HCT116 (cell line): ENCODE measurements at regions not wholly inside any gene's neighbourhood (a gene's known extent, or its start where the extent isn't known, plus 50 kb on each side); places are given as distances from the start of the nearest gene placed in this dataset.
A peak's percentile ranks its signal among the peaks of the same experiment; 100 is the strongest.

ENCODE experiments used
- ATAC-seq: fragments of 200-7000 bp; cut with Tn5 transposase; 2 replicates; pipeline ENCODE4 v1.9.1; 2020; ENCODE audit warnings: mild to moderate bottlenecking, moderate library complexity
- BruUV-seq: library from RNA; stranded (reverse); fragments of 400-500 nt; replicated peaks from 2 replicates; lab custom pipeline; 2021; lab: Mats Ljungman, UMichigan
- CTCF ChIA-PET: fragments of 300-600 bp; sonication (Branson Sonifier 250); formaldehyde crosslinking; loops from one replicate; lab custom pipeline; 2021; ENCODE audit warnings: antibody characterized with exemption; lab: Charles Lee
- POLR2A ChIA-PET: fragments of 300-600, 350-600 bp; sonication (Branson Sonifier 250); formaldehyde crosslinking; loops from one replicate; lab custom pipeline; 2021; ENCODE audit warnings: antibody characterized with exemption; lab: Charles Lee
- RAD21 ChIA-PET, 2 experiments: fragments of 300-600 bp; sonication (Branson Sonifier 250); formaldehyde crosslinking; loops; one replicate each; lab custom pipeline; 2023; ENCODE audit warnings: low total read pairs in 2 of 2; ENCODE audit not compliant: uncharacterized antibody in 2 of 2, unreplicated experiment in 2 of 2, low non-redundant PET in 1 of 2; lab: Charles Lee
- DNase-seq: peaks from one replicate; pipeline ENCODE4 v3.0.0-alpha.2; 2010; ENCODE audit warnings: low read depth, low spot score
- H2AFZ ChIP-seq: fragments of 200-600 bp; shearing (Covaris generic), sonication (generic); 2 replicates; pipeline ENCODE4 v1.6.1; 2017; ENCODE audit warnings: low read depth, mixed run types, mixed read lengths, antibody characterized with exemption, low read length; ENCODE audit not compliant: poor library complexity, severe bottlenecking
- H3K27ac ChIP-seq: 2 replicates; pipeline ENCODE4 v1.5.1; 2012; ENCODE audit warnings: low read depth, low read length
- H3K27me3 ChIP-seq: fragments of 200-600 bp; sonication (generic); 2 replicates; pipeline ENCODE4 v1.6.1; 2016; ENCODE audit warnings: mixed run types, low read length, mixed read lengths; ENCODE audit not compliant: insufficient read depth
- H3K36me3 ChIP-seq, 2 experiments: fragments of 200-500 bp in 1 of 2; fragments of 200-600 bp in 1 of 2; sonication (Bioruptor generic) in 1 of 2; sonication (generic) in 1 of 2; 2 replicates each; pipeline versions ENCODE4 v1.5.1 to v1.6.1; 2014 to 2016; ENCODE audit warnings: low read length in 2 of 2, inconsistent platforms in 1 of 2, mixed read lengths in 1 of 2, mixed run types in 1 of 2; ENCODE audit not compliant: insufficient read depth in 2 of 2, control insufficient read depth in 1 of 2
- H3K4me1 ChIP-seq, 2 experiments: fragments of 200-600 bp in 1 of 2; sonication (generic) in 1 of 2; 2 replicates each; pipeline versions ENCODE4 v1.5.1 to v1.6.1; 2012 to 2017; ENCODE audit warnings: low read length in 2 of 2, inconsistent platforms in 1 of 2, mild to moderate bottlenecking in 1 of 2, mixed read lengths in 1 of 2, mixed run types in 1 of 2, moderate library complexity in 1 of 2; ENCODE audit not compliant: insufficient read depth in 2 of 2, control insufficient read depth in 1 of 2
- H3K4me2 ChIP-seq: fragments of 200-600 bp; sonication (generic); 2 replicates; pipeline ENCODE4 v1.6.1; 2017; ENCODE audit warnings: mixed run types, low read length, mixed read lengths
- H3K4me3 ChIP-seq, 2 experiments: fragments of 200-600 bp in 1 of 2; sonication (generic) in 1 of 2; replicated peaks in 1 of 2; 2 replicates each; pipeline ENCODE4 v1.5.1; 2011 to 2016; ENCODE audit warnings: low read length in 2 of 2, control low read depth in 1 of 2, low read depth in 1 of 2, mild to moderate bottlenecking in 1 of 2, mixed read lengths in 1 of 2, mixed run types in 1 of 2
- H3K79me2 ChIP-seq: fragments of 200-600 bp; sonication (generic); 2 replicates; pipeline ENCODE4 v1.6.1; 2017; ENCODE audit warnings: mild to moderate bottlenecking, mixed run types, low read length, moderate library complexity, mixed read lengths; ENCODE audit not compliant: insufficient read depth
- H3K9ac ChIP-seq: fragments of 200-600 bp; sonication (generic); 2 replicates; pipeline ENCODE4 v1.6.1; 2016; ENCODE audit warnings: low read length, mixed read lengths
- H3K9me2 ChIP-seq: fragments of 200-600 bp; sonication (generic), shearing (Covaris generic); 2 replicates; pipeline ENCODE4 v1.6.1; 2017; ENCODE audit warnings: mixed run types, mild to moderate bottlenecking, moderate library complexity; ENCODE audit not compliant: insufficient read depth
- H3K9me3 ChIP-seq, 2 experiments: fragments of 200-500 bp in 1 of 2; fragments of 200-600 bp in 1 of 2; sonication (Bioruptor generic) in 1 of 2; sonication (generic) in 1 of 2; 2 replicates each; pipeline ENCODE4 v1.6.1; 2014 to 2017; ENCODE audit warnings: low read length in 2 of 2, mixed read lengths in 2 of 2, inconsistent platforms in 1 of 2, low read depth in 1 of 2, mild to moderate bottlenecking in 1 of 2, mixed run types in 1 of 2, moderate library complexity in 1 of 2; ENCODE audit not compliant: control insufficient read depth in 1 of 2, insufficient read depth in 1 of 2
- H4K20me1 ChIP-seq: fragments of 200-600 bp; sonication (generic), shearing (Covaris generic); 2 replicates; pipeline ENCODE4 v1.6.1; 2017; ENCODE audit warnings: mixed run types, mild to moderate bottlenecking, moderate library complexity; ENCODE audit not compliant: insufficient read depth
- CBX3 ChIP-seq: IDR thresholded peaks from 2 replicates; pipeline ENCODE4 v1.6.1; 2012; ENCODE audit warnings: low read depth
- CEBPB ChIP-seq: IDR thresholded peaks from 2 replicates; pipeline ENCODE4 v1.6.1; 2012; ENCODE audit warnings: low read depth
- CTCF ChIP-seq, 3 experiments: fragments of 200-600 bp in 1 of 3; sonication (generic) in 1 of 3; IDR thresholded peaks in 2 of 3; conservative IDR thresholded peaks in 1 of 3; 2 replicates each; pipeline ENCODE4 v1.5.1; 2012 to 2017; ENCODE audit warnings: low read depth in 2 of 3, low read length in 2 of 3, antibody characterized with exemption in 1 of 3, borderline replicate concordance in 1 of 3, control low read depth in 1 of 3, mild to moderate bottlenecking in 1 of 3, mixed read lengths in 1 of 3, mixed run types in 1 of 3, moderate library complexity in 1 of 3; ENCODE audit not compliant: insufficient read depth in 1 of 3
- EGR1 ChIP-seq: IDR thresholded peaks from 2 replicates; pipeline ENCODE4 v1.6.1; 2012; ENCODE audit warnings: low read depth
- ELF1 ChIP-seq: IDR thresholded peaks from 2 replicates; pipeline ENCODE4 v1.6.1; 2012; ENCODE audit warnings: low read depth, borderline replicate concordance
- EZH2 ChIP-seq: fragments of 200-600 bp; sonication (generic); IDR thresholded peaks from 2 replicates; pipeline ENCODE4 v1.6.1; 2017; ENCODE audit warnings: antibody characterized with exemption, mixed run types
- EZH2phosphoT487 ChIP-seq: fragments of 200-600 bp; IDR thresholded peaks from 2 replicates; pipeline ENCODE4 v1.6.1; 2018; ENCODE audit warnings: antibody characterized with exemption, borderline replicate concordance
- FOSL1 ChIP-seq: IDR thresholded peaks from 2 replicates; pipeline ENCODE4 v1.6.1; 2012; ENCODE audit warnings: low read depth
- JUND ChIP-seq: IDR thresholded peaks from 2 replicates; pipeline ENCODE4 v1.6.1; 2012
- POLR2A ChIP-seq: IDR thresholded peaks from 2 replicates; pipeline ENCODE4 v1.7.0; 2011; ENCODE audit warnings: borderline replicate concordance; ENCODE audit not compliant: insufficient read depth, insufficient read length; ENCODE audit errors: extremely low read depth
- POLR2AphosphoS5 ChIP-seq: IDR thresholded peaks from 2 replicates; pipeline ENCODE4 v1.6.1; 2011; ENCODE audit warnings: mild to moderate bottlenecking, low read depth, low read length, moderate library complexity
- RAD21 ChIP-seq: IDR thresholded peaks from 2 replicates; pipeline ENCODE4 v1.6.1; 2012; ENCODE audit warnings: low read depth, mild to moderate bottlenecking
- SP1 ChIP-seq: IDR thresholded peaks from 2 replicates; pipeline ENCODE4 v1.6.1; 2012; ENCODE audit warnings: low read depth
- SRF ChIP-seq: IDR thresholded peaks from 2 replicates; pipeline ENCODE4 v1.6.1; 2012; ENCODE audit warnings: low read depth
- TCF7L2 ChIP-seq: IDR thresholded peaks from 2 replicates; pipeline ENCODE4 v1.7.0; 2011; ENCODE audit warnings: borderline replicate concordance, inconsistent platforms; ENCODE audit not compliant: insufficient read depth, insufficient read length; ENCODE audit errors: extremely low read depth
- YY1 ChIP-seq: IDR thresholded peaks from 2 replicates; pipeline ENCODE4 v1.6.1; 2011; ENCODE audit warnings: low read length, low read depth, moderate library complexity, mild to moderate bottlenecking; ENCODE audit not compliant: insufficient replicate concordance; ENCODE audit errors: extremely low read depth
- ZFX ChIP-seq: fragments of 450-650 bp; IDR thresholded peaks from 2 replicates; pipeline ENCODE4 v1.6.1; 2017
- ZNF274 ChIP-seq: fragments of 200-500 bp; sonication (Bioruptor generic); IDR thresholded peaks from 2 replicates; pipeline ENCODE4 v1.6.1; 2014; ENCODE audit warnings: mild to moderate bottlenecking, low read depth, low read length, inconsistent platforms
- intact Hi-C: fragments of 100-400 bp; cut with micrococcal nuclease; formaldehyde crosslinking; loops from 2 replicates; pipeline ENCODE4 v1.10.0; 2022
- TF ChIP-seq, protein P1 (sequence below): IDR thresholded peaks from 2 replicates; pipeline ENCODE4 v1.6.1; 2012
- TF ChIP-seq, protein P2 (sequence below): IDR thresholded peaks from 2 replicates; pipeline ENCODE4 v1.6.1; 2011; ENCODE audit warnings: mild to moderate bottlenecking, low read length, moderate library complexity; ENCODE audit not compliant: insufficient replicate concordance; ENCODE audit errors: extremely low read depth
- TF ChIP-seq, protein P3 (sequence below): IDR thresholded peaks from 2 replicates; pipeline ENCODE4 v1.6.1; 2012

- peak overlapping the region; percentile 91 for H3K4me2 ChIP-seq
- BruUV-seq = TSS peak; percentile 79
- no peaks in the 10 kb centered on the region for H3K9me3 ChIP-seq
- intact Hi-C loops = no loop called here
- H3K27ac ChIP-seq = peak overlapping the region; percentile 88
- no peaks in the 10 kb centered on the region for H4K20me1 ChIP-seq
- DNase-seq = peak; percentile 73
- ATAC-seq = peak; percentile 60
- H3K27me3 ChIP-seq = no peaks in the 10 kb centered on the region
- H3K4me3 ChIP-seq = peak overlapping the region; percentile 69 to 75
- ChIA-PET RAD21 (interaction anchor here (0.6 to 1.8 kb wide), 3 partner anchors 30 to 32 kb away, joined by 3 to 8 read pairs (median 5); a partner anchor contains a TSS), CTCF (no interaction called here), POLR2A (interaction anchor here (0.8 to 8.4 kb wide), 32 partner anchors 9 to 1681 kb away, joined by 3 to 571 read pairs (median 10); partner anchors contain the start of gene HFE)
- H3K9me2 ChIP-seq = no peaks in the 10 kb centered on the region
- H2AFZ ChIP-seq = no peak overlapping the region
- H3K36me3 ChIP-seq = no peaks in the 10 kb centered on the region
- peaks cover 4% of the 10 kb centered on the region; the same call in 1 of the 2 replicates for H3K79me2 ChIP-seq
- H3K4me1 ChIP-seq = peaks cover 20 to 71% of the 10 kb centered on the region in 2 experiments
- peak overlapping the region; percentile 98 for H3K9ac ChIP-seq
- TF ChIP-seq, protein P1, sequence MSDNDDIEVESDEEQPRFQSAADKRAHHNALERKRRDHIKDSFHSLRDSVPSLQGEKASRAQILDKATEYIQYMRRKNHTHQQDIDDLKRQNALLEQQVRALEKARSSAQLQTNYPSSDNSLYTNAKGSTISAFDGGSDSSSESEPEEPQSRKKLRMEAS = peak; percentile 66
- TF ChIP-seq EZH2phosphoT487 (no peak), YY1 (peak; percentile 67), EZH2 (no peak), POLR2A (peak; percentile 98), ZFX (peak; percentile 30; the same call in 1 of the 2 replicates), SP1 (peak; percentile 67; the same call in 1 of the 2 replicates), TCF7L2 (peak; percentile 55), JUND (peak; percentile 59), RAD21 (peak; percentile 16; the same call in 1 of the 2 replicates), CEBPB (peak; percentile 63), POLR2AphosphoS5 (peak; percentile 89), EGR1 (no peak), CTCF (IDR thresholded peaks at IDR 0.05 in 2 of 3, conservative IDR thresholded peaks at IDR 0.05 in 1 of 3; ENCODE audit: borderline replicate concordance in 1 of 3, insufficient read depth in 1 of 3, low read depth in 2 of 3, low read length in 2 of 3) (no peak), ELF1 (no peak), CBX3 (peak; percentile 16; the same call in 1 of the 2 replicates), FOSL1 (no peak; the same call in 1 of the 2 replicates), ZNF274 (no peak), SRF (peak; percentile 58)
- TF ChIP-seq, protein P2, sequence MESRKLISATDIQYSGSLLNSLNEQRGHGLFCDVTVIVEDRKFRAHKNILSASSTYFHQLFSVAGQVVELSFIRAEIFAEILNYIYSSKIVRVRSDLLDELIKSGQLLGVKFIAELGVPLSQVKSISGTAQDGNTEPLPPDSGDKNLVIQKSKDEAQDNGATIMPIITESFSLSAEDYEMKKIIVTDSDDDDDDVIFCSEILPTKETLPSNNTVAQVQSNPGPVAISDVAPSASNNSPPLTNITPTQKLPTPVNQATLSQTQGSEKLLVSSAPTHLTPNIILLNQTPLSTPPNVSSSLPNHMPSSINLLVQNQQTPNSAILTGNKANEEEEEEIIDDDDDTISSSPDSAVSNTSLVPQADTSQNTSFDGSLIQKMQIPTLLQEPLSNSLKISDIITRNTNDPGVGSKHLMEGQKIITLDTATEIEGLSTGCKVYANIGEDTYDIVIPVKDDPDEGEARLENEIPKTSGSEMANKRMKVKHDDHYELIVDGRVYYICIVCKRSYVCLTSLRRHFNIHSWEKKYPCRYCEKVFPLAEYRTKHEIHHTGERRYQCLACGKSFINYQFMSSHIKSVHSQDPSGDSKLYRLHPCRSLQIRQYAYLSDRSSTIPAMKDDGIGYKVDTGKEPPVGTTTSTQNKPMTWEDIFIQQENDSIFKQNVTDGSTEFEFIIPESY = peak; percentile 87
- TF ChIP-seq, protein P3, sequence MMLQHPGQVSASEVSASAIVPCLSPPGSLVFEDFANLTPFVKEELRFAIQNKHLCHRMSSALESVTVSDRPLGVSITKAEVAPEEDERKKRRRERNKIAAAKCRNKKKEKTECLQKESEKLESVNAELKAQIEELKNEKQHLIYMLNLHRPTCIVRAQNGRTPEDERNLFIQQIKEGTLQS = no peak
Observed at GRCh38 chr6:26156105-26156849, 69.0 kb downstream of the HFE start.
